Heart left ventricle (tissue), 13 donors: ENCODE measurements at regions not wholly inside any gene's neighbourhood (a gene's known extent, or its start where the extent isn't known, plus 50 kb on each side); places are given as distances from the start of the nearest gene placed in this dataset.

Source experiments
- CTCF ChIP-seq, 12 donors: fragments of 200-600 bp; sonication (generic) in 4 of 12; IDR thresholded peaks; one replicate each; pipeline versions ENCODE4 v1.5.0 to v1.8.0; 2018 to 2022; ENCODE audit warnings: antibody characterized with exemption in 12 of 12, mild to moderate bottlenecking in 5 of 12
- POLR2A ChIP-seq, 2 donors: fragments of 450-650 bp; IDR thresholded peaks; one replicate each; pipeline ENCODE4 v1.6.1; 2017; ENCODE audit warnings: antibody characterized with exemption in 2 of 2, mild to moderate bottlenecking in 2 of 2, moderate library complexity in 2 of 2
- donor health status: ischemic (EF 13 %, LVEDD 7.1; RV severe dilation, severe dysfunction).
- donor health status: DM: no; HTN: yes; CAD: no.
- donor health status: DM: no; HTN: no; CAD: no.
- donor health status: ischemic (EF 25% LVEDD 6.9; RV normal size, moderate dysfunction).
- donor health status: ischemic (EF 25% LVEDD 5.7; RV mildly dilated, moderate dysfunction).
- donor health status: ischemic (EF 35%, LVEDD 5.7; RV mildly dilated, moderate dysfunction).
- donor health status: nonischemic (EF 11% LVEDD 7.7; RV severe dilation, severe dysfunction).
- donor health status: DM: yes; HTN: yes; CAD: no.
- donor health status: PGD.
- donor health status: ischemic (EF 29% LVEDD 5.4; RV normal size, mild dysfunction).
- donor health status: nonischemic (EF 23%, LVEDD 6.1; RV moderate dilation, normal function).

DNA sequence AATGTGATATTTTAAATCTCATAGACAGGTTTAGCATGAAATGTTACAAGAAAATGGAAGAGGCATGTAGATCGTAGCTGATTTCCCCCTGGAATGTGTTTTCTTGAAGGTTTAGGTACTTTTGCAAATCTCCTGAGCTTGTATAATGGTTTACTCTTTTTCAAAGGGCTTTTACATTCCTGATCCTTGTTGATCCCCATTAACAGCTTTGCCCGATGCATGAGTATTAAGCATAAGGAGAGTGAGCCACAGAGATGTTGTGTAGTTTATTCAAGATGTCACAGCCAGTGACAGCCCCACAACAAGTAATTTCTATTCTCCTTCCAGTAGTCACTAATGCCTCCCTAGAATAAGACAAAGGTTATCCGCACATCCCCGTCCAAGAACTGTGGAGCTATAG is 103.7 kb downstream of the SKIDA1 start:
- TF ChIP-seq CTCF (IDR thresholded peaks at IDR 0.05): no peak
- TF ChIP-seq POLR2A (IDR thresholded peaks at IDR 0.05): no peak
